HepG2 (cell line): ENCODE measurements at regions not wholly inside any gene's neighbourhood (a gene's known extent, or its start where the extent isn't known, plus 50 kb on each side); places are given as distances from the start of the nearest gene placed in this dataset.

Source experiments
- ATAC-seq: fragments of 200-7000 bp; cut with Tn5 transposase; 3 replicates; pipeline ENCODE4 v1.9.1; 2020; ENCODE audit warnings: mild to moderate bottlenecking, moderate library complexity
- BruUV-seq: library from RNA; stranded (reverse); fragments of 400-500 nt; replicated peaks from 2 replicates; lab custom pipeline; 2021; lab: Mats Ljungman, UMichigan
- CTCF ChIA-PET: fragments of 300-600 bp; formaldehyde crosslinking; extraction: SDS; loops from one replicate; lab custom pipeline; 2021; ENCODE audit warnings: low total read pairs, inconsistent platforms, low intra/inter-chr PET ratio; lab: Yijun Ruan, JAX
- POLR2A ChIA-PET: fragments of 350-600 bp; sonication (Branson Sonifier 250); formaldehyde crosslinking; loops from one replicate; lab custom pipeline; 2020; ENCODE audit warnings: antibody characterized with exemption, inconsistent platforms; lab: Yijun Ruan, JAX
- DNase-seq: peaks from one replicate; pipeline ENCODE4 v3.0.0-alpha.2; 2015; ENCODE audit warnings: low spot score
- FAIRE-seq: peaks from 3 replicates; lab custom pipeline; 2011; peaks lifted over from hg19 to GRCh38; lab: Jason Lieb, UNC
- H2AFZ ChIP-seq: one replicate; pipeline ENCODE4 v1.6.1; 2011; ENCODE audit warnings: low read length, inconsistent platforms
- H3K27ac ChIP-seq: fragments of 300-600 bp; 3 replicates; pipeline ENCODE4 v1.8.0; 2011; ENCODE audit warnings: mixed run types, mild to moderate bottlenecking, mixed read lengths, low read length, inconsistent platforms; ENCODE audit not compliant: insufficient read depth; ENCODE audit errors: extremely low read length
- H3K27me3 ChIP-seq, 2 experiments: fragments of 200-600 bp in 1 of 2; 2 replicates in 1 of 2; 3 replicates in 1 of 2; pipeline versions ENCODE4 v1.6.0 to v1.8.0; 2011; ENCODE audit warnings: low read length in 2 of 2, mild to moderate bottlenecking in 2 of 2, moderate library complexity in 2 of 2, inconsistent platforms in 1 of 2; ENCODE audit not compliant: insufficient read depth in 2 of 2, control insufficient read depth in 1 of 2
- H3K36me3 ChIP-seq, 2 experiments: fragments of 200-600 bp in 1 of 2; replicated peaks in 1 of 2; 2 replicates in 1 of 2; 3 replicates in 1 of 2; pipeline versions ENCODE4 v1.5.1 to v1.8.0; 2011; ENCODE audit warnings: low read length in 2 of 2, inconsistent platforms in 1 of 2; ENCODE audit not compliant: insufficient read depth in 2 of 2, control insufficient read depth in 1 of 2
- H3K4me1 ChIP-seq: 2 replicates; pipeline ENCODE4 v1.5.1; 2012; ENCODE audit warnings: low read length, inconsistent platforms; ENCODE audit not compliant: insufficient read depth
- H3K4me2 ChIP-seq: 2 replicates; pipeline ENCODE4 v1.6.0; 2011; ENCODE audit warnings: low read depth, low read length, inconsistent platforms
- H3K4me3 ChIP-seq, 3 experiments: fragments of 200-600 bp in 1 of 3; sonication (generic), shearing (Covaris generic) in 1 of 3; replicated peaks in 1 of 3; 2 replicates each; pipeline ENCODE4 v1.5.1; 2011 to 2016; ENCODE audit warnings: low read length in 3 of 3, inconsistent platforms in 2 of 3, low read depth in 2 of 3, mild to moderate bottlenecking in 2 of 3, control low read depth in 1 of 3, mixed read lengths in 1 of 3; ENCODE audit not compliant: insufficient read depth in 1 of 3
- H3K79me2 ChIP-seq: one replicate; pipeline ENCODE4 v1.6.1; 2011; ENCODE audit warnings: low read length, inconsistent platforms; ENCODE audit not compliant: insufficient read depth
- H3K9ac ChIP-seq: 2 replicates; pipeline ENCODE4 v1.6.0; 2011; ENCODE audit warnings: mild to moderate bottlenecking, low read depth, low read length, inconsistent platforms; ENCODE audit not compliant: insufficient read depth
- H3K9me3 ChIP-seq: 2 replicates; pipeline ENCODE4 v1.5.1; 2012; ENCODE audit warnings: mild to moderate bottlenecking, low read length
- H4K20me1 ChIP-seq: 2 replicates; pipeline ENCODE4 v1.6.0; 2011; ENCODE audit warnings: inconsistent platforms, mild to moderate bottlenecking, low read length, moderate library complexity; ENCODE audit not compliant: insufficient read depth
- KLF13 ChIP-seq: sonication (generic); formaldehyde crosslinking; IDR thresholded peaks from 2 replicates; pipeline ENCODE4 v1.4.0; 2020; ENCODE audit warnings: mild to moderate bottlenecking, missing genetic modification reagents
- KLF15 ChIP-seq: sonication (generic); formaldehyde crosslinking; IDR thresholded peaks from 2 replicates; pipeline ENCODE4 v1.8.1; 2023; ENCODE audit warnings: borderline replicate concordance, mild to moderate bottlenecking, inconsistent platforms, missing genetic modification reagents, mixed read lengths
- SNAPC2 ChIP-seq: sonication (generic); formaldehyde crosslinking; IDR thresholded peaks from 2 replicates; pipeline ENCODE4 v1.8.1; 2022; ENCODE audit warnings: mild to moderate bottlenecking, missing genetic modification reagents
- TCF7 ChIP-seq: sonication (generic); IDR thresholded peaks from 2 replicates; pipeline ENCODE4 v1.6.1; 2016; ENCODE audit warnings: antibody characterized with exemption, low read depth
- ZNF607 ChIP-seq: sonication (generic); formaldehyde crosslinking; IDR thresholded peaks from 2 replicates; pipeline ENCODE4 v1.5.1; 2020; ENCODE audit warnings: missing genetic modification reagents, mild to moderate bottlenecking, borderline replicate concordance
- ZNF720 ChIP-seq: sonication (generic); formaldehyde crosslinking; IDR thresholded peaks from 2 replicates; pipeline ENCODE4 v1.4.0; 2020; ENCODE audit warnings: missing genetic modification reagents
- ZNF768 ChIP-seq: sonication (generic); formaldehyde crosslinking; IDR thresholded peaks from 2 replicates; pipeline ENCODE4 v1.4.0; 2020; ENCODE audit warnings: missing genetic modification reagents
- WGBS: methylation state at CpG from one replicate; pipeline ENCODE4 v1.1.6; 2017; ENCODE audit warnings: low lambda C conversion rate; 5-methylcytosine and 5-hydroxymethylcytosine counted together
- in situ Hi-C: cut with HindIII; loops from 2 replicates; pipeline ENCODE4 v1.10.0; 2017; ENCODE audit warnings: low pct_unique_long_range_greater_than_20kb; ENCODE audit not compliant: extremely low pct_ligation_motif_present
- intact Hi-C: fragments of 100-400 bp; cut with micrococcal nuclease; formaldehyde crosslinking; loops from one replicate; pipeline ENCODE4 v1.10.0; 2022; ENCODE audit not compliant: unreplicated experiment
- TF ChIP-seq, protein P1 (sequence below): sonication (generic); formaldehyde crosslinking; IDR thresholded peaks from 2 replicates; pipeline ENCODE4 v1.4.0; 2020; ENCODE audit warnings: missing genetic modification reagents

DNA sequence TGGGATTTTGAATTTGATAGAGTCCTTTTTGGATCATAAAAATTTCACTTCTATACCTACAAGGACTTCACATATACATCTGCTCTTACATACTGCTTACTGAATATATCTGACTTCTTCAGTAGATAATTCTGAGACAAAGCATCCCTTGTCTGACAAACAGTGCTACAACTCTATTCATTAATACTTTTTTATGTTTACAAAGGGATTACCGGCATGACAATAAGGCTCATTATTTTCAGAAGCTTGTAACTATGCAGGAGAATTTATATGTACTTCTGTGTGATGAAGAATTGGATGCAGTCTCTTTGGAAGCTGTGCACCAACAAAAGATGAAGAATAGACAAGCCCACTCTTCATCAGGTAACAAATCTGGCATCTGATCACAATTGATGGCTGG, 1070.3 kb downstream of the STIM2 start:
- no TSS peak for BruUV-seq
- ChIA-PET CTCF (no interaction called here), POLR2A (no interaction called here)
- Histone ChIP-seq H3K9ac (no peak overlapping the region), H3K36me3 (no peaks in the 10 kb centered on the region), H3K4me1 (no peaks in the 10 kb centered on the region), H3K4me3 (no peak overlapping the region), H3K79me2 (no peaks in the 10 kb centered on the region), H3K4me2 (no peak overlapping the region), H2AFZ (no peak overlapping the region), H4K20me1 (no peaks in the 10 kb centered on the region), H3K27ac (no peak overlapping the region), H3K27me3 (no peaks in the 10 kb centered on the region), H3K9me3 (peaks cover 27% of the 10 kb centered on the region)
- FAIRE-seq (no peak), DNase-seq (no peak), ATAC-seq (no peak)
- TF ChIP-seq ZNF720 (no peak), SNAPC2 (no peak), KLF15 (CRISPR knock-in tag) (no peak), KLF13 (CRISPR knock-in tag) (no peak), ZNF607 (CRISPR knock-in tag) (no peak), TCF7 (no peak), ZNF768 (no peak)
- TF ChIP-seq, protein P1, sequence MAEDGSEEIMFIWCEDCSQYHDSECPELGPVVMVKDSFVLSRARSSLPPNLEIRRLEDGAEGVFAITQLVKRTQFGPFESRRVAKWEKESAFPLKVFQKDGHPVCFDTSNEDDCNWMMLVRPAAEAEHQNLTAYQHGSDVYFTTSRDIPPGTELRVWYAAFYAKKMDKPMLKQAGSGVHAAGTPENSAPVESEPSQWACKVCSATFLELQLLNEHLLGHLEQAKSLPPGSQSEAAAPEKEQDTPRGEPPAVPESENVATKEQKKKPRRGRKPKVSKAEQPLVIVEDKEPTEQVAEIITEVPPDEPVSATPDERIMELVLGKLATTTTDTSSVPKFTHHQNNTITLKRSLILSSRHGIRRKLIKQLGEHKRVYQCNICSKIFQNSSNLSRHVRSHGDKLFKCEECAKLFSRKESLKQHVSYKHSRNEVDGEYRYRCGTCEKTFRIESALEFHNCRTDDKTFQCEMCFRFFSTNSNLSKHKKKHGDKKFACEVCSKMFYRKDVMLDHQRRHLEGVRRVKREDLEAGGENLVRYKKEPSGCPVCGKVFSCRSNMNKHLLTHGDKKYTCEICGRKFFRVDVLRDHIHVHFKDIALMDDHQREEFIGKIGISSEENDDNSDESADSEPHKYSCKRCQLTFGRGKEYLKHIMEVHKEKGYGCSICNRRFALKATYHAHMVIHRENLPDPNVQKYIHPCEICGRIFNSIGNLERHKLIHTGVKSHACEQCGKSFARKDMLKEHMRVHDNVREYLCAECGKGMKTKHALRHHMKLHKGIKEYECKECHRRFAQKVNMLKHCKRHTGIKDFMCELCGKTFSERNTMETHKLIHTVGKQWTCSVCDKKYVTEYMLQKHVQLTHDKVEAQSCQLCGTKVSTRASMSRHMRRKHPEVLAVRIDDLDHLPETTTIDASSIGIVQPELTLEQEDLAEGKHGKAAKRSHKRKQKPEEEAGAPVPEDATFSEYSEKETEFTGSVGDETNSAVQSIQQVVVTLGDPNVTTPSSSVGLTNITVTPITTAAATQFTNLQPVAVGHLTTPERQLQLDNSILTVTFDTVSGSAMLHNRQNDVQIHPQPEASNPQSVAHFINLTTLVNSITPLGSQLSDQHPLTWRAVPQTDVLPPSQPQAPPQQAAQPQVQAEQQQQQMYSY (CRISPR knock-in tag): no peak
- 5% methylated on average over 1 of the region's 1 CpG for WGBS
- in situ Hi-C loops: no loop called here
- intact Hi-C loops: no loop called here
